IMR-90 (cell line): ENCODE measurements at regions not wholly inside any gene's neighbourhood (a gene's known extent, or its start where the extent isn't known, plus 50 kb on each side); places are given as distances from the start of the nearest gene placed in this dataset.

Experiments used
- ATAC-seq: fragments of 200-7000 bp; cut with Tn5 transposase; 2 replicates; pipeline ENCODE4 v1.9.1; 2020; ENCODE audit warnings: low read depth, mild to moderate bottlenecking, moderate library complexity
- BruUV-seq: library from RNA; stranded (reverse); fragments of 400-500 nt; replicated peaks from 2 replicates; lab custom pipeline; 2021; lab: Mats Ljungman, UMichigan
- CTCF ChIA-PET: fragments of 300-600 bp; formaldehyde crosslinking; extraction: SDS; loops from one replicate; lab custom pipeline; 2021; ENCODE audit warnings: antibody characterized with exemption; lab: Yijun Ruan, JAX
- POLR2A ChIA-PET: fragments of 300-600 bp; sonication (Branson Sonifier 250); formaldehyde crosslinking; loops from one replicate; lab custom pipeline; 2022; ENCODE audit warnings: antibody characterized with exemption; ENCODE audit not compliant: unreplicated experiment; lab: Charles Lee
- DNase-seq: peaks from one replicate; pipeline ENCODE4 v3.0.0; 2013
- H2AFZ ChIP-seq: replicated peaks from 2 replicates; pipeline ENCODE3; 2013; ENCODE audit warnings: low read length, mild to moderate bottlenecking; ENCODE audit not compliant: poor library complexity
- H2AK5ac ChIP-seq: 2 replicates; pipeline ENCODE4 v1.6.1; 2013; ENCODE audit warnings: low read depth, low read length, inconsistent platforms
- H2AK9ac ChIP-seq: replicated peaks from 2 replicates; pipeline ENCODE3; 2013; ENCODE audit warnings: mild to moderate bottlenecking, low read depth, low read length, moderate library complexity; ENCODE audit not compliant: poor library complexity
- H2BK120ac ChIP-seq: 2 replicates; pipeline ENCODE4 v1.6.1; 2013; ENCODE audit warnings: low read depth, low read length, inconsistent platforms
- H2BK15ac ChIP-seq: 3 replicates; pipeline ENCODE4 v1.6.1; 2013; ENCODE audit warnings: low read depth, low read length, inconsistent platforms
- H2BK20ac ChIP-seq: 2 replicates; pipeline ENCODE4 v1.6.1; 2013; ENCODE audit warnings: low read depth, mild to moderate bottlenecking, inconsistent platforms, low read length, moderate library complexity
- H2BK5ac ChIP-seq: 2 replicates; pipeline ENCODE4 v1.6.1; 2013; ENCODE audit warnings: mild to moderate bottlenecking, low read depth, low read length, inconsistent platforms; ENCODE audit not compliant: poor library complexity, severe bottlenecking
- H3K14ac ChIP-seq: replicated peaks from 2 replicates; pipeline ENCODE4 v1.6.1; 2013; ENCODE audit warnings: low read depth, low read length, inconsistent platforms
- H3K18ac ChIP-seq: 2 replicates; pipeline ENCODE4 v1.6.1; 2013; ENCODE audit warnings: low read depth, low read length, control low read depth
- H3K23ac ChIP-seq: 2 replicates; pipeline ENCODE4 v1.6.1; 2013; ENCODE audit warnings: low read depth, low read length, inconsistent platforms
- H3K27ac ChIP-seq: 2 replicates; pipeline ENCODE4 v1.5.1; 2013; ENCODE audit warnings: mild to moderate bottlenecking, control low read depth, low read length; ENCODE audit not compliant: insufficient read depth
- H3K27me3 ChIP-seq: 2 replicates; pipeline ENCODE4 v1.6.1; 2013; ENCODE audit warnings: low read length; ENCODE audit not compliant: control insufficient read depth, insufficient read depth
- H3K36me3 ChIP-seq: 2 replicates; pipeline ENCODE4 v1.6.1; 2013; ENCODE audit warnings: low read length, mixed read lengths; ENCODE audit not compliant: control insufficient read depth, insufficient read depth
- H3K4ac ChIP-seq: 2 replicates; pipeline ENCODE4 v1.6.1; 2013; ENCODE audit warnings: low read depth, low read length, inconsistent platforms
- H3K4me1 ChIP-seq: 2 replicates; pipeline ENCODE4 v1.6.1; 2013; ENCODE audit warnings: low read length, mixed read lengths; ENCODE audit not compliant: control insufficient read depth, insufficient read depth
- H3K4me2 ChIP-seq: 2 replicates; pipeline ENCODE4 v1.6.1; 2013; ENCODE audit warnings: low read depth, mild to moderate bottlenecking, control low read depth, low read length, moderate library complexity
- H3K4me3 ChIP-seq: 2 replicates; pipeline ENCODE4 v1.5.1; 2013; ENCODE audit warnings: low read depth, mild to moderate bottlenecking, control low read depth, low read length, moderate library complexity; ENCODE audit not compliant: insufficient read depth
- H3K56ac ChIP-seq: 2 replicates; pipeline ENCODE4 v1.6.1; 2013; ENCODE audit warnings: low read length, inconsistent platforms; ENCODE audit not compliant: insufficient read depth; ENCODE audit errors: extremely low read depth
- H3K79me1 ChIP-seq, 2 experiments: 2 replicates each; pipeline ENCODE4 v1.6.1; 2013; ENCODE audit warnings: low read length in 2 of 2, inconsistent platforms in 1 of 2, low read depth in 1 of 2
- H3K9ac ChIP-seq: 2 replicates; pipeline ENCODE4 v1.6.1; 2013; ENCODE audit warnings: low read depth, low read length, control low read depth
- H3K9me1 ChIP-seq: 2 replicates; pipeline ENCODE4 v1.6.1; 2013; ENCODE audit warnings: low read length, inconsistent platforms; ENCODE audit not compliant: insufficient read depth
- H3K9me3 ChIP-seq: 2 replicates; pipeline ENCODE4 v1.6.1; 2013; ENCODE audit warnings: low read length; ENCODE audit not compliant: control insufficient read depth, insufficient read depth
- H4K20me1 ChIP-seq: 2 replicates; pipeline ENCODE4 v1.6.1; 2013; ENCODE audit warnings: low read length, inconsistent platforms; ENCODE audit not compliant: insufficient read depth
- H4K5ac ChIP-seq: 2 replicates; pipeline ENCODE4 v1.6.1; 2013; ENCODE audit warnings: mild to moderate bottlenecking, low read depth, low read length, control low read depth
- H4K8ac ChIP-seq, 2 experiments: 2 replicates each; pipeline ENCODE4 v1.6.1; 2013; ENCODE audit warnings: low read depth in 2 of 2, low read length in 2 of 2, control low read depth in 1 of 2, inconsistent platforms in 1 of 2
- H4K91ac ChIP-seq: 2 replicates; pipeline ENCODE4 v1.6.1; 2013; ENCODE audit warnings: low read depth, low read length, inconsistent platforms; ENCODE audit not compliant: insufficient read depth
- whole genome bisulfite sequencing, 2 experiments: methylation state at CpG; one replicate each; pipeline versions ENCODE4 v1.1.5 to v1.1.7; 2013; ENCODE audit warnings: missing lambda C conversion rate in 2 of 2; ENCODE audit not compliant: insufficient read length in 1 of 2; ENCODE audit errors: extremely low coverage in 2 of 2; 5-methylcytosine and 5-hydroxymethylcytosine counted together
- dilution Hi-C: fragments of 300-500 bp; cut with HindIII; formaldehyde crosslinking; loops from one replicate; pipeline ENCODE4 v1.14.3; 2018; ENCODE audit warnings: low sequenced_read_pairs; ENCODE audit not compliant: unreplicated experiment
- in situ Hi-C: fragments of 300-500 bp; cut with MboI; formaldehyde crosslinking; loops from 3 replicates; pipeline ENCODE4 v1.14.3; 2019; ENCODE audit warnings: low sequenced_read_pairs, inconsistent platforms, mixed read lengths
- intact Hi-C: fragments of 100-400 bp; cut with micrococcal nuclease; formaldehyde crosslinking; loops from 2 replicates; pipeline ENCODE4 v1.10.0; 2022
- TF ChIP-seq, protein P1 (sequence below): fragments of 150-350 bp; IDR thresholded peaks from 2 replicates; pipeline ENCODE4 v1.6.1; 2016; ENCODE audit warnings: low read depth, mild to moderate bottlenecking, low read length, moderate library complexity, borderline replicate concordance

- Histone ChIP-seq H3K9ac (no peak overlapping the region), H3K4me3 (no peak overlapping the region), H3K18ac (no peak overlapping the region), H4K20me1 (no peaks in the 10 kb centered on the region), H3K27ac (no peak overlapping the region), H4K5ac (no peak overlapping the region), H3K14ac (no peak overlapping the region), H3K56ac (no peak overlapping the region), H3K79me1 (no peaks in the 10 kb centered on the region), H3K9me1 (no peaks in the 10 kb centered on the region), H3K4ac (no peak overlapping the region), H3K27me3 (no peaks in the 10 kb centered on the region), H4K91ac (no peak overlapping the region), H3K9me3 (no peaks in the 10 kb centered on the region), H3K4me1 (no peaks in the 10 kb centered on the region), H2AK9ac (no peak overlapping the region), H2BK5ac (no peak overlapping the region), H2AK5ac (no peak overlapping the region), H2BK15ac (no peak overlapping the region), H2BK20ac (no peak overlapping the region), H3K36me3 (no peaks in the 10 kb centered on the region), H3K23ac (no peak overlapping the region), H2AFZ (no peak overlapping the region), H2BK120ac (no peak overlapping the region), H4K8ac (no peak overlapping the region), H3K4me2 (no peak overlapping the region)
- ATAC-seq (no peak), DNase-seq (no peak)
- no CpG with 5 or more reads among the region's 2 CpGs for WGBS, 2 experiments
- BruUV-seq, result no TSS peak
- dilution Hi-C loops, result no loop called here
- ChIA-PET POLR2A (no interaction called here), CTCF (no interaction called here)
- intact Hi-C loops, result no loop called here
- TF ChIP-seq, protein P1, sequence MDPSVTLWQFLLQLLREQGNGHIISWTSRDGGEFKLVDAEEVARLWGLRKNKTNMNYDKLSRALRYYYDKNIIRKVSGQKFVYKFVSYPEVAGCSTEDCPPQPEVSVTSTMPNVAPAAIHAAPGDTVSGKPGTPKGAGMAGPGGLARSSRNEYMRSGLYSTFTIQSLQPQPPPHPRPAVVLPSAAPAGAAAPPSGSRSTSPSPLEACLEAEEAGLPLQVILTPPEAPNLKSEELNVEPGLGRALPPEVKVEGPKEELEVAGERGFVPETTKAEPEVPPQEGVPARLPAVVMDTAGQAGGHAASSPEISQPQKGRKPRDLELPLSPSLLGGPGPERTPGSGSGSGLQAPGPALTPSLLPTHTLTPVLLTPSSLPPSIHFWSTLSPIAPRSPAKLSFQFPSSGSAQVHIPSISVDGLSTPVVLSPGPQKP, result no peak
- in situ Hi-C loops, result no loop called here
Measured at GRCh38 chr1:168972887-168973286, 133.6 kb upstream of the ATP1B1 start.
